Posterior vena cava (tissue), 2 donors: ENCODE measurements at regions not wholly inside any gene's neighbourhood (a gene's known extent, or its start where the extent isn't known, plus 50 kb on each side); places are given as distances from the start of the nearest gene placed in this dataset.

Experiments
- DNase-seq: peaks from one replicate; pipeline ENCODE4 v3.0.0-alpha.2; 2020; ENCODE audit warnings: low spot score
- intact Hi-C, 2 donors: fragments of 100-400 bp; cut with DNase I; formaldehyde crosslinking; loops; one replicate each; pipeline versions ENCODE4 v1.14.1 to v1.14.2; 2022 to 2023
- donor health status: DM: yes; HTN: yes; CAD: no.
- donor health status: DM: yes; HTN: yes; CAD: no.

DNA sequence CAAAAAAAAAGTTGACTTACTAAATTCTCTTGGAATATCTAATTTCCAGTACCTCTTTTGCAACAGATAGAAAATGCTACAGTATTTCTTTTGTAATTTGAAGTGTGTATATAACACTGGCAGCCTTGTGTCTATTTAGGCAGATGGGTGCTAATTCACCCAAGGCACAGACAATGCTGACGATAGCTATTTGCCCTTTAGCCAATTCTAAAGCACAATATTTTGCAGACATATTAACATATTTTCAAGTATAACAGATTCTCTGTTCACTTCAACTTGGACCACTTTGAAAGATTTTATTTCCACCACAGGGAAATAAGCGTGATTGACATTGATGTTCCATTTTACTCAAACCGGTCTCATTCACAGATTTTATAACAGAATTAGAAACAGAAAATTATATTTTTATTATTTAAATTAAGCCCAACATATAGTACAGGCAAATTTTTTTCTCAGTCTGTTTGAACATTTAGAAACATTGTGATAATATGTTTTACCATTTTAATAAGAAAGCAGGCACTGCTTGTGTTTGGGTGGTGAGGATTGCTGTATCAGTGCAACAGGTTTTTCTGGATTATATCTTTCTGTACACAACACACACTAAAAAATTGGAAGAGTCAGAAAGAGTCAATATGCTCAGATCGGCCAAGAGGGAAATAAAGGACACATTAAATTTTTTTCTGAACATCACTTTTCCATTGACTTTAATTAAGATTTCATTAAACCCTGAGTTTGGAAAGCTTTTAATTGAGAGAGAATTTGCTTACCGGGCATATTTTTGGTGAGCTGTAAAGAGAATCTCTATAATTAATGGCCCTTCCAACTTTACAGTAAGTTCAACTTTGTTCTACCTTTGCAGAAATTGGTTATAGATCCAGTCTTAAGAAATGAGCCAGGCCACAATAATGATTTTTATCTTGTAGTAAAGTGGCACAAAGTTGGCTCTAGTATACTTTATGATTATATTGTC is 327.3 kb upstream of the NR2F2 start:
- intact Hi-C loops = no loop called here

DNA sequence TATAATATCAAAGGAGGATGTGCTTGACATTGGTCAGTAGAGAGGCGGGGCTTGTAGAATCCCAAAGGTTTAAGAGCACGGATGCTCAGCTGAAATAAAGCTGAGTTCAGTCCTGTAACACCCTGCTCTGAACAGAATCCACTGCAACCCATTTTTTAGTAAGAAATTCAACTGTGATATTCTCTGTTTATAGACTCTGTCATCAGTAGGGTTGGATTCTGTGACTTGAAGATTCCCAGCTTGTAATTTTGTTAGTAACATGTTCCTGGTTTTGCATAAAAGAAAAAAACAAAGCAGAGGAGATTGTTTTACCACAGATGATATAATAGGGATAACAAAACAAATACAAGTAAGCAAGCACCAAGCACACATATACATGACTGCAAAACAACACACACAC is 324.6 kb upstream of the NR2F2 start:
- intact Hi-C loops = no loop called here
- no peak for DNase-seq

More for the DNA sequence above, 327.3 kb upstream of the NR2F2 start:
- no peak for DNase-seq

DNA sequence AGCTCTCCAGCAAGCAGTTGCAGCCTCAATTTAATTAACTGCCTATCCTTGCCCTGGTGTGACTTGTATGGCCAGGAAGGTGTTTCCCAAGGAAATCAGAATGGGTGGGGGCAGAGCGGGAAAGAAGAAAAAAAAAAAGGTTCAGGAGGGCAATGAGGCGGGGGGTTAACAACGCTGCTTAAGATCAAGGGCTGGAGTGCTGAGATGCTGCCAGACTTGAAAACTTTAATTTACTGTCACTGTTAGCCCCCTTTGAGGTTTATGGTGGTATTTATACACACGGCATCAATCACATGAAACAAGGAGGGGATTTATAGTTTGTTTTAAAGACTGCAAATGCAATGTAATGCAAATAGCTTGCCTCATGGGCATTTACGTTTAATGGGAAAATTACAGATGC is 319.4 kb upstream of the NR2F2 start:
- DNase-seq = no peak
- intact Hi-C loops = no loop called here

DNA sequence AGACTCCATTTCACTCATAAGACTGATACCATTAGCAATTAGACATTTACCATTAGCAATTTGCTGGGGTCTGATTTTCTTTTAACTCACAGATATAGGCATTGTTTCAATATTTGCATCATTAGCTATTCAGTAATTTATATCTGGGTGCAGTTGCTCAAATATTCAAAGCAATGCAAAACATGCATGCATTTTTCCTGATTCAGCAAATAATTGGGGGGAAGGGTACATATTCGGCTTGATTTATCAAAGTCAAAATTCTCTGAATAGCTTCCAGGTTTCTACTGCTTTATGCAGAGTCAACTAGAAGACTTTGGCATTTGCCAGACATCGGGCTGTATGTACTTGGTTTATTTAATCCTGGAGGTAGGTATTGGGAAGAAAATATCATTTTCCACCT is 315.6 kb upstream of the NR2F2 start:
- DNase-seq = no peak
- intact Hi-C loops = no loop called here

DNA sequence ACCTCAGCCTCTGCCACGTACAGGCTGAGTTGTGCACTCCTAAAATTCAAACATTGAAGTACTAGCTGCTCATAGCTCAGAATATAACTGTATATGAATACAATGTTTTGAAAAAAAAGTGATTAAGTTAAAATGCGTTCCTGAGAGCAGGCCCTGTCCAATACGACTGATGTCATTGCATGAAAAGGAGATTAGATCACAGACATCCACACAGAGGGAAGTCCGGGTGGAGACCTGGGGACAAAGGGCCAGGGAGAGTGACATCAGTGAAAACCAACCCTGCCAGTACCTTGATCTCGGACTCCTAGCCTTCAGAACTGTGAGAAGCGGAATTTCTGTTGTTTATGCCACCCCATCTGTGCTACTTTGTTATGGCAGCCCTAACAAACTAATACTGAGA is 311.4 kb upstream of the NR2F2 start:
- no peak for DNase-seq

DNA sequence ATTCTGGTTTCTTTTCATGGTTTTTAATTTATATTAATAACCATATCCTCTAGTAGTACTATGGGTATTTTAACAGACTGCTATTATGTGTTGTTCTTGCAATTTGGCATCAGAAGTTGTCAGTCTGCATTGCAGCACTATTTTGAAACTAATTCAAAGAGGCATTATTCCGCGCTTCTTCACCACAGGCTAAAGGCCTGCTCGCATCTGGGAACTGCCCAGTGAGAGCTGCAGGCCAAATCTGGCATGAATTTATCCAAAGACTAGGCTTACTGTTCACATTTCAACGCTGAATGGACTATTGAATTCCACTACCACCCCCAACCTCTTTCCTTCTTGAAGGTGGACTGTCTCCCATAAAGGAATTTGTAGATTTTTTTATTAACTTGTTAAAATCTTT is 310.4 kb upstream of the NR2F2 start:
- intact Hi-C loops = no loop called here
- no peak for DNase-seq

More for the DNA sequence above, 311.4 kb upstream of the NR2F2 start:
- intact Hi-C loops = no loop called here

DNA sequence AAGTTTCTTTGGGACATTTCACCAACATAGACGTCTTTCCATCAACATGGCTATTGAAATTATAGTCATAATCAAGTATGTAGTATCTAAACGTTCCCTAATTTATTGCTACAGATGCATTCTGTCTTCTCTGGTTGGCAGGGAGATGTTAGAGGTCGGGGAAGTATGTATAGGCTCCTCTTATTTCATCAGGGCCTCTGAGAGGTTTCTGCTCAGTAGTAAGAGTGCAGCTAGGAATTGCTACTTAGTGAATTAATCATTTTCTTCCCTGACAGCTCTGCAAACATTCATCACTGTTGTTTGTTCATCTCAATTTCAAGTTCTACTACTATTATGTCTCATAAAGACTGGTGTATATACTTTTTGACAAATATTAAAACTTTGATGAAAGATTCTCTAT is 309.7 kb upstream of the NR2F2 start:
- DNase-seq = no peak
- intact Hi-C loops = no loop called here

DNA sequence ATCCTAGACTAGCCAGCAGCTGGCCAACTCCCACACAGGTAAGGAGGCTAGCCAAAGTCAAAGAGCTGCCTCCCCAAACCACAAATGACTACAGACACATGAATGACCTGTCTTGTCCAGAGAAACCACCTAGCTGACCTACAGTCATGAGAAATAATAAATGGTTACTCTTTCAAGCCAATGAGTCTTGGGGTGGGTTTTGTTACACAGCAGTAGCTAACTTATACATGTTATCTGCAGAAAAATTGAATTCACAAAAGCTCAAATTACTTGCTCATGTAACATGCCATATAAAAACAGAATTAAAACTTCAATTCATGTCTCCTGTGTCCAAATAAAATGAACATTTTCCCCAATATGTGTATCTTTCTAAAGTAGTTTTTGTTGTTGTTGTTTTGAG is 307.4 kb upstream of the NR2F2 start:
- no peak for DNase-seq
- intact Hi-C loops = loop anchor here in 1 of 2 donors (1.0 kb wide), 1 partner anchor 24 kb away; no protein-coding TSS in a partner anchor

DNA sequence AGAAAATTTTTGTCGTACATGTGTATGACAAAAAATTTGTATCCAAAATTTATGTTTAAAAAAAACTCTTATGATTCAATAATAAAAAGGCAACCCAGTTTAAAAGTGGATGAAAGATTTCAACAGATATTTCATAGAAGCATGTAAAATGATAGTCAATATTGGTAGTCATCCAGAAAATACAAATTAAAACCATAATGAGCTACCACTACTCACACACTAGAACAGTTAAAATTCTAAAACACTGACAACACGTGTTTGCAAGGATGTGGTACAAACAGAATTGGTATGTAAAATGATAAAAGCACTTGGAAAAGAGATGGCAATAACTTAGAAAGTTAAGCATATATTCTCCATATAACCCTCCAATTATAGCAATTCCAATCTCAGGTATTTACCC is 303.0 kb upstream of the NR2F2 start:
- intact Hi-C loops = no loop called here
- no peak for DNase-seq

DNA sequence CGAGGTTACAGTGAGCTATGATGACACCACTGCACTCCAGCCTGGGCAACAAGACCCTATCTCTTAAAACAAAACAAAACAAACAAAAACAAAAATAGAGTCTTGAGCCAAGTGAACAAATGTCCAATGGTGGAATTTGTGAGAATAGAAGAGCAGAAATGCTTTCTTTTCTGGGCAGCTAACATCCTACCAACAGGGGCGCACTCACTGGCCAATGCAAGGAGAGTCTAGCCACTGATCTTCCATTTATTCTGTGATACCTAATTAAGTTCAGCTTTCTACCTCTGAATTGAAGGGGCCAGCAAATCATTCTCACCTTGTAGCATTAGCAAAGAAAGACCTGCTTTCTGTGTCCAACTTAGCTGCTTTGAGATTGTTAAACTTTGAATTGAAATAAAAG is 301.9 kb upstream of the NR2F2 start:
- no peak for DNase-seq
- intact Hi-C loops = no loop called here

DNA sequence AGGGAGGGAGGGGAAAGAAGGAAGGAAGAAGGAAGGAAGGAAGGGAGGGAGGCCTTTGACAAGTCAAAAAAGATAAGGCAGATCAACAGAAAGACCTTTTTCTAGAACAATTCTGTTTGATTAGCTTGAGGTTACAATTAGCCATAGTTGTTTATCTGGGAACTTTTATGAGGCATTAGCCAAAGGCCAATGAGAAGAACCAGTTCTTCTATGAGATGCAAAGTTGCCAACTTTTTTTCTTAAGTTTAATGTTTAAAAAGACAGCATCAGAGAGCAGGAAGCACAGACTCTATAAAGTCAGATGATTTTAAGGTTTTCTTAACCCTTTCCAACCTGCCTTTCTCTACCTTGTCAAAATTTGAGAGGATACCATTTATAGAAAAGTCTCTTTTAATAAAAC is 301.3 kb upstream of the NR2F2 start:
- no peak for DNase-seq
- intact Hi-C loops = no loop called here

DNA sequence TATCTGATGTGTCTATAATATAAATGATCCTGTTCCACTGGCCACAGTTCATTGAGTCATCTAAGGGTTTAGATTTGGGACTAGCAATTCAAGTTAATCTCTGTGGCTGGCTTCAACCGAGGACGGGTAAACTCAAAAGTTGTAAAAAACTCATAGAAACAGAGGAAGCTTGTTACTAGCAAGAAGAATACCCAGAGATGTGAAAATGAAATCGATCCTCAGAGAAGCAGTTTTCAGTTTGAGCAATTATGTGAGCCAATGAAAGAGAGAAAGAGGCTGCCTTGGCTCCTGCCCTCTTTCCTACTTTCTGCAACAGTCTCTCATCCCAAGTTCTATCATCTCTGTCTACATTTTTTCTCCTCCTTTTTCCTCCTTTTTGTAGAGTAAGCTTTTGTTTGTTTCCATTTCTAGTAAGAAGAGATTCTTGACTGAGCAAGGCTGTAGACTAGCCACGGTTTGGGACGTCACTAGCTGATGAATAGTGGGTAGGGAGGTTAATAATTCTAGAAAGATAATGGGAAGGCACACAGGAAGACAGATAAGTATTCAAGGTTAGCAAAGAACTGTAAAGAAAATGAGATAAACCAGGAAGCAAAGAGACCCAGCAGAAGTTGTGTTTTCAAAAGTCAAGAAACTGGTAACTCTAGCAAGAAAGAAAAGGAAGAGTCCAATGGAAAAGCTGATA is 298.9 kb upstream of the NR2F2 start:
- no peak for DNase-seq
- intact Hi-C loops = no loop called here

DNA sequence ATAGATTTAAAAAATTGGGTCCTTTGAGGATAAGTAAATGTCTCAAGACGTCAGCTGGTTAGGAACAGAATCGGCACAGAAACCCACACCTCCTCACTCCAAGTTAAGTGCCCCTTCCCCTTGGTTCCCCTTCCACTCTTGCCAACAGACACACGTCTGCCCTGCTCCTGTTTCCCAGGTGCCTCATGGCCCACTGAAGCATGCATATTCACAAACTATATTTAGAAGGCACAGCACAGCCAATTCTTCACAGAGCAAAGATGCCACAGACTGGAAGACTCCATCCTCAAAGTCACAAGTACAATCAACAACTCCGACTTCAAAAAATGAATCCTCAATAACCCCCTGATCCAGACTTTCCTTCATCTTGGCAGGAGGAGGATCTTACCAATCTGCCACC is 295.4 kb upstream of the NR2F2 start:
- no peak for DNase-seq
- intact Hi-C loops = no loop called here

DNA sequence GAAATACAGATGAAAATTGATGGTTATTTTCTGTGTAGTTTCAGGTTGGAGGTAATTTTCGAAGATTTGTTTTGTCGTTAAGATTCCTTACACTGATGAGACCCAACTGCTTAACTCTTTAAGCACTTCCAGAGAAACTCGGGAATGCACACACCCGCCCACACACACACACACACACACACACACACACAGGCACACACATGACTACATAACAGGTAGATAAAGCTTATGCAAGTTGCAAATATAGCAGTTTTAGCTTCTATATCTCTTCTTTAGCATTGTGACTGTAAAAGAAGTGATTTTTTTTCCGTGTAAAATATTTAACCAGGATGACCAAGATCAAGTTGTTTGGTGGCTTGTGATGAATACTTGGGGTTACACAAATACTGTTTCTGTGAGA is 294.9 kb upstream of the NR2F2 start:
- intact Hi-C loops = no loop called here
- no peak for DNase-seq

DNA sequence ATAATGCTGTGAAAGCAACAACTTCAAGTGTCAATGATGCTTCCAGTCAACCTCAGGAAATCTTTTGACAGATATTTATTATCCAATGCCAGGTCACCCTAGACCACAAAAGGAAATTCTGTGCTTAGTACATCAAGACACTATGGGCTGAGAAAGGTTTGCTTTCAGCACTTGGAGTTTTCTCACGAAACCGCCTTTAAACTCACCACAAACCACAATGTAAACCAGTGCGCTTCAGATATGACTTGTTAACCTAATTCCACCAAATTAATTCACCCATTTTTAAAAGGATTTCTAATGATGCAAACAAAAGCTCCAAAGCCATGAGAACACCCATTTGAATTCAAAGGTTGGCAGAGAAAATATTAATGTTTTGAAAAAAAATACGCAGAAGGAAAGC is 292.9 kb upstream of the NR2F2 start:
- DNase-seq = no peak
- intact Hi-C loops = no loop called here

DNA sequence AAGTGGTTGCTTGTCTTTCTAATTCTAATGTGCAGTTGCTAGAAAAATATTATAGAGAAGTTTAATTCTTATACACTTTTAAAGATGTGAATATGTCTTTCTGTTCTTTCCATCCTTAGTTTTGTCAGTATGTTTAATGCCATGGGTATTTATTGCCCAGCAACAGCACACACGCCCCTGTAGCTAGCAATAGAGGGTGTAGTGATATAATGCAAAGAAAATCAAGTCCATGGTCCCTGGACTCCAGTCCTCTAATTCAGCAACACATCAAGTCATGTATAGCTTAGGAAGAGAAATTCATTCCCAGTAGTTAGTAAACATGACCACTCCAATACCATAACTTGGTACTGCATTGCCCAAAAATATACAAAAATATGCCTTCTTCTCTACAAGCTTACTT is 292.4 kb upstream of the NR2F2 start:
- DNase-seq = no peak
- intact Hi-C loops = no loop called here

DNA sequence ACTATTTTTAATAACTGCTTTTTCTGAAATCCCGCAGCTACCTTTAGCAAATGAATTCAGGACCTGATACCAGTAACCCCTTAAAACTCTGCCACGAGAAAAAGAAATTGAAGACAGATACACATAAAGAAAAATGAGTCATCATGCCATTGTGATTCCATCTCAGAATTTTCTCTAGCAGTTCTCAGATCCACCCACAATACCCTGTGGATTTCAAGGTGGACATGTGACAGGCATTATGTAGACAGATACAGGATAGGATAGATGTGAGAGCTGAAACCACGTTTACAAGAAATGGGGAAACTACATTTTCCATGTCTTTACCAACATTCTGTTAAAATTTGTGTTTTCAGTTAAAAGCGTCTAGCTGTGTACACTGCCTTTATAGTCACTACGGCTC is 291.9 kb upstream of the NR2F2 start:
- DNase-seq = no peak

DNA sequence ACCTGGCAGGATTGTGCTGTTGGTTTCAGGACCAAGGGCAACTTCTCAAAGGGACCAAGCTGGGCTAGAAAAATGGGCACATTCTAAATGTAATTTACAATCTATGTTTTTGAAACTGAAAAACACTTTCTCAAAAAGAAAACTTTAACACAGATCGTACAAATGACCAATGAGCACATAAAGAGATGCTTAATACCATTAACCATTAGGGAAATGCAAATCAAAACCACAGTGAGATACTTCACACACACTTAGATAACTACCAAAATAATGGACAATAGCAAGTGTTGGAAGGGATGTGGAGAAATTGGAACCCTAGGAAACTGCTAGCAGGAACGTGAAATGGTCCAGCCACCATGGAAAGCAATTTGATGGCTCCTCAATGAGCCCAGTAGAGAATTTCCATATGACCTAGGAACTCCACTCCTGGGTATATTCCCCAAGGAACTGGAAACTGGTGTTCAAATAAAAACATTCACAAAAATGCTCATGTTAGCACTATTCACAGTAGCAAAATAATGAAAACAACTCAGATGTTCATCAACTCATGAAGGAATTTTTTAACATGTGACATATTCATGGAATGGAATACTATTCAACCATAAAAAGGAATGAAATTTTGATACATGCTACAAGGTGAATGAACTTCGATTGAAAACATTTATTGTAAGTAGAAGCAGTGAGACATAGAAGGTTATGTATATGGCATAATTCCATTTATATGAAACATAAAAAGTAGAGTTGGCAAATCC is 288.3 kb upstream of the NR2F2 start:
- intact Hi-C loops = no loop called here
- no peak for DNase-seq

More for the DNA sequence above, 291.9 kb upstream of the NR2F2 start:
- intact Hi-C loops = no loop called here

DNA sequence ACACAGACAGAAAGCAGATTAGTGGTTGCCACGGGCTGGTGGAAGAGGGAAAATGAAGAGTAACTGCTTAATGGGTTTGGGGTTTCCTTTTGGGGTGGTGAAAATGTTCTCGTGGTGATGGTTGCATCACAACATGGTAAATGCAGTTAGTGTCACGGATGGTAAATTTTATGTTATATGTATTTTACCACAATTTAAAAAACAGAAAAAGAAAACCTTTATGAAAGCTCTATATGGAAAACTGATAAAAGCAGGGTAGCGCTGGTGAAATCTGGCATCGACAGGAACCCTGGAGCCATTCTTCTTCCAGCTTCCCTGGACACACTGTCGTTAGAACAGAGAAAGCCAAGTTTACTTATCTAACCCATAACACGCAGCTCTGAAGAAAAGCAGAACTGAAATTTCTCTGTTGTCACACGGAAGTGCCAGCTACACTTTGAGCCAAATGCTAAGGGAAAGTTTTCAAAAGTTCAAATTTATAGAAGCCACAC is 287.7 kb upstream of the NR2F2 start:
- DNase-seq = no peak
- intact Hi-C loops = no loop called here

DNA sequence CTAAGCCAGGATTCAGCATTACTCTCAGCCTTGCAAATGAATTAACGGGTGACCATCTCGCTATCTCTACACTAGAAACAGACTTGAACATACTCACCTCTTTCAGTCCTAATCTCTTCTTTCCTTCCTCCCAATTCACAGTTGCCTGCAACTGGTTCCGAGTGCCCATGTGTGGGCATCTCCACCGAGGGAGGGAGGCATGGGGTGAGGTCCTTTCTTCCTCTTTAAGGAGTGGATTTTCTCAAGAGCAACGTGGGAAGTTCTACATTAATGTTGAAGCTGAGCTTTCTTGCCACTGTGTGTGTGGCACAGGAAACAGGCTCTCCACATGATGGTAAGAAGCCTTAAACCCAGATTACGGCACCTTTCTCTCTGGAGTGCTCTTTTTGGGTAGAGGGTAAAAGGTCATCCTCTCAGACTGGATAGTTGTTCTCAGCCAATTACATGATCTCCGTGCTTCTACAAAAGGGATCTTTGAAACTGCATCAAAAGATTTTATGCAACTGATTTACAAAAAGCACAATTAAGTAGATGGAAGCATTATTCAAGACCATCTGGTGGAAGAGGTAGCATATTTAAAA is 286.8 kb upstream of the NR2F2 start:
- no peak for DNase-seq

More for the DNA sequence above, 286.8 kb upstream of the NR2F2 start:
- intact Hi-C loops = no loop called here
